ENCODE measurements at regions not wholly inside any gene's neighbourhood (a gene's known extent, or its start where the extent isn't known, plus 50 kb on each side); places are given as distances from the start of the nearest gene placed in this dataset.
"Not testable (repeated sequence)": the region's sequence is repeated elsewhere in the genome, so short reads cannot be mapped to it uniquely, and the experiment has no call there.

DNA sequence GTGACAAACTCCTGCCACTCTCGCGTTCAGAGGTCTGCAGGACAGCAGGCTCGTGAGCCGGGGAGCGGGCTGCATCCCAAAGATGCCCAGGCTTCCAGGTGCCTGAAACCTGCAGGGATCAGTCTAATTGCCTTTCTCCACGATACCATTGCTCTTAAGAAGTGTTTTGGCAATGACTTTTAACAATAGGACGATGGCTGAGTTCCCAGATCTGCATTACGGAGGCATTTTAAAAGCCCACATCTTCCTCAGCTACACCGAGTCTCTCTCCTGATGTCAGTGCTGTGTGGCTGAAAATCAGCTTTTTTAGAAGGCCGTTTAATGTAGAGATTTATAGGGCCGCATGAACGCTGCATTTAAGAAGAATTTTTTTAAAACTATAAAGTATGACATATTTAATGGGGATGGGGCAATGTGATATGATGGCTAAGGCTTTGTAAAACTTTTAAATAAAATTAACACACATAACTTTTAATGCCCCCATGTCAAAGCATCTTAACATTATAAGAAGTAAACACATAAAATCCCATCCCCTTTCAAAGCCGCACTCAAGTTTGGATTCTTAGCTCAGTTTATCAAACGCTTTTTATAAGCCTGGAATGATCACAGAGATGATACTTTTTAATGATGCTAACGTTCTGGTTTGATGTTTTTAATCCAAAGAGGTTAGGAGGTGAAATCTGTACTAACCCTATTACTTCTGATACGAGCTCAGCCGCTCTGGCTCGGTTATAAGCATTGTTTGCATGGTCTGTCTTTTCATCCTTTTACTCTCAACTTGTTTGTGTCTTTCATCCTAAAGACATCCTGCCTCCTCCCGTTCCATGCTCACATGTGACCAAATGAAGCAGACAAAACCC is 386.0 kb downstream of the SMOC2 start:
- DNase-seq (ENCODE audit: low read depth in 2 of 2) = no peak

DNA sequence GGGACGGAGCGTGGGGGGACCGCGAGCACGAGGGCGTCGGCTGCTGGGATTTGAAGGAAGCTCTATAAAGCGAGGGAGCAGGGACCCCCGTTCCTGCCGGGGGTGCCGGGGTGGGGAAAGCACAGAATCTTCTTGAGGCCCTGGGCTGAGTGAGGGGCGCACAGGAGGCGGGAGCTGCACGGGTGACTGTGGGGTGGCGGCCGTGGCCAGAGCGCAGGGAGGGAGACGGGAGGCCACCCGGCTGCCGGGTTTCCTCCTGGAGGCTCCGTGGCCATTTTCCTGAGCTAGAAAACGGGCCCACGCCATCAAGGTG is 385.1 kb downstream of the SMOC2 start:
- no peak for DNase-seq (ENCODE audit: low read depth in 2 of 2)

DNA sequence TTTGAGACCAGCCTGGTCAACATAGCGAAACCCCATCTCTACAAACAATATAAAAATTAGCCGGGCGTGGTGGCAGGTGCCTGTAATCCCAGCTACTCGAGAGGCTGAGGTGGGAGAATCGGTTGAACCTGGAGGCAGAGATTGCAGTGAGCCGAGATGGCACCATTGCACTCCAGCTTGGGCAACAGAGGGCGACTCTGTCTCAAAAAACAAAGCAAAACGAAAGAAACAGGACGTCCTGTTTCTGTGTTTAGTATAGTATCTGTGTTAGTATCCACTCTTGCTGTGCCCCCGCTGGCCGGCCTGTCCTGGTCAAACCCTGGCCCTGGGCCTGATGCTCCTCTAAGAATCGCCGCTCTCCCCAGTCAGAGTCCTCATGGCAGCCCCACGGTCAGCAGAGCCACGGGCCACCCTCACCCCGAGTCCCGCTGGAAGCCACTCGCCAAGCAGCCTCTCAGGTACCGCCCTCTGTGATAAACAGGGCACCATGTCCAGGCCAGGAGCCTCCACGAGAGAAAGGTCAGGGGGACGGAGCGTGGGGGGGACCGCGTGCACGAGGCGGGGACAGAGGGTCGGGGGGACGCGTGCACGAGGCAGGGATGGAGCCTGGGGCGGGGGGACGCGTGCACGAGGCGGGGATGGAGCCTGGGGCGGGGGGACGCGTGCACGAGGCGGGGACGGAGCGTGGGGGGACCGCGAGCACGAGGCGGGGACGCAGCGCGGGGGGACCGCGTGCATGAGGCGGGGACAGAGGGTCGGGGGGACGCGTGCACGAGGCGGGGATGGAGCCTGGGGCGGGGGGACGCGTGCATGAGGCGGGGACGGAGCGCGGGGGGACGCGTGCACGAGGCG is 384.5 kb downstream of the SMOC2 start:
- no peak for DNase-seq (ENCODE audit: low read depth in 2 of 2)

GRCh38 chr6:168823397-168824212 is 382.6 kb downstream of the SMOC2 start:
- DNase-seq (ENCODE audit: low read depth in 2 of 2) = no peak

DNA sequence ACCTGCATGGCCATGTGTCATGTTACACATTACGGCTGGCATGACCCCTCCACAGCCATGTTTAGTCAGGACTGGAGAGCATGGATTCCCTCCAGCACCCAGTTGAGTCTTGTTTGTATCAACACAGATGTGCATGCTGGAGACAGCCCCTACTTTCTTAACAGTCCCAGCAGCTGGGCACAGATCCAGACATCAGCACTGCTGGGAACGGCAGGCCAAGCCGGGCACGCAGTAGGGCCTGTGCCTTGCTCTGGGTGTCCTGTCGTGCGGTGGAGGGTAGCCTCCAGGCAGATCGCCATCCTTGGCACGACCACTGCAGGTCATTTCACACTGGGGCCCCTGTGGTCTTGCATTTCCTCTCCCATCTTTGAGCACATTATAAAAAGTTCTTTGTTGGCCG is 381.4 kb downstream of the SMOC2 start:
- DNase-seq (ENCODE audit: low read depth in 2 of 2) = no peak

DNA sequence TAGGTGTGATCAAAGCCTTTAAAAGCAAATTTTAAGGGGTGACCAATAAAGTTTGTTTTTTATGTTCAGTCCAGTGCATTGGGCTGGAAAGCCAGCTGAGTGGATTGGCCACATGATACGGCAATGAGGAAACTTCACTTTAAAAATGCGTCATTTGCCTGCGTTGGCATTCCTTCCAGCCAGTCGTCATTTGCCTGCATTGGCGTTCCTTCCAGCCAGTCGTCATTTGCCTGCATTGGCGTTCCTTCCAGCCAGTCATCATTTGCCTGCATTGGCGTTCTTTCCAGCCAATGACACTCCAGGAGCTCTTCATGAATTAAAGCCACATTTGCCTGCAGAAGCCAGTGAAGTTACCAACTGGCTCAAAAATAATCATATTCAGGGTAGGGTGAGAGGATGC is 378.6 kb downstream of the SMOC2 start:
- no peak for DNase-seq (ENCODE audit: low read depth in 2 of 2)

GRCh38 chr6:168817558-168818159 is 376.7 kb downstream of the SMOC2 start:
- no peak for DNase-seq (ENCODE audit: low read depth in 2 of 2)

GRCh38 chr6:168815229-168815628 is 374.2 kb downstream of the SMOC2 start:
- DNase-seq (ENCODE audit: low read depth in 2 of 2) = no peak

GRCh38 chr6:168808232-168808631 is 367.2 kb downstream of the SMOC2 start:
- DNase-seq (ENCODE audit: low read depth in 2 of 2) = no peak

DNA sequence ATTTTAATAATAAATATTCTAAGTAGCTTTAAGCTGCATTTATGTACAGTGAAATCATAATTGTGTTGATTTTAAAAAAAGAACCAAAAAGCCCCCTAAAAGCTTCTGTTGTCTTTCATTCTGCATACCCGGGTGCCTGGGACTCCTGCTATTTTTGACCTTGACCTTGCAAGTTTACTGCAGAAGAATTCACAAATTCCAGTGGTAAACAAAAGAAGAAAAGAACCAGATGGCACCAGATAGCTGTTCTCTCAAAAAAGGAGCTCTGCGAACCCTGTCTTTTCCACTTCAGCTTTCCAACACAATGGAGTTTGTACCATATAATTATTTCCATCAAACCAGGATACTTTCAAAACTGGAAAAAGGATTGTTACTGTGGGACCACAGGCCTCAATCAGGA is 363.3 kb downstream of the SMOC2 start:
- no peak for DNase-seq (ENCODE audit: low read depth in 2 of 2)

DNA sequence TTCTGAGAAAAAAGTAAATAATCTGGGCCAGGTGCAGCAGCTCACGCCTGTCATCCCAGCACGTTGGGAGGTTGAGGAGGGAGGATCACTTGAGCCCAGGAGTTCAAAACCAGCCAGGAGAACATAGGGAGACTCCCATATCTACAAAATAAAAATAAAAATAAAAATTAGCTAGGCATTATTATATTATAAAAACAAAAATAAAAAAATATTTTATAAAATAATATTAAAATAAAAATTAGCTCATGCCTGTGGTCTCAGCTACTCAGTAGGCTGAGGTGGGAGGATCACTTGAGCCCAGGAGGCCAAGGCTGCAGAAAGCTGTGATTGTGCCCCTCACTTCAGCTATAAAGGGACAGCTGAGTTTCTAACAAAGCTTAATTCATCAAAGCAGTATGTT is 362.9 kb downstream of the SMOC2 start:
- DNase-seq (ENCODE audit: low read depth in 2 of 2) = no peak

DNA sequence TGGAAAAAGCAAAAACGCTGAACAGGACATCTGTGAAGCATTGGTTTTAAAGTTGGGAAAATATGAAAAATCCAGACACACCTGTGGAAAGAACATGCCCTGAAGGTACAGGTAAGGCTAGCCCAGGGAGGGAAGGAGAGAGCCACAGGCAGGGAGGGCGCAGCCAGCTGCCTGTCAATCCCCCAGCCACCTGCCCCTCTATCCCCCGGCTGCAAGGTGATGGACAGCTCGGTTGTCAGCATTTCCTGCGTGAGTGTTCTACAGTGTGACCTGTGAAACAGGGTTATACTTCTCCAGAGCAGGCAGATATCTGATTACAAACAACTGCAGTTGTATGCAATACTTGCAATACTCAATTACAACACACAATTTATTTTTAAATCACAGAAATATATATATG is 358.1 kb downstream of the SMOC2 start:
- DNase-seq (ENCODE audit: low read depth in 2 of 2) = no peak

DNA sequence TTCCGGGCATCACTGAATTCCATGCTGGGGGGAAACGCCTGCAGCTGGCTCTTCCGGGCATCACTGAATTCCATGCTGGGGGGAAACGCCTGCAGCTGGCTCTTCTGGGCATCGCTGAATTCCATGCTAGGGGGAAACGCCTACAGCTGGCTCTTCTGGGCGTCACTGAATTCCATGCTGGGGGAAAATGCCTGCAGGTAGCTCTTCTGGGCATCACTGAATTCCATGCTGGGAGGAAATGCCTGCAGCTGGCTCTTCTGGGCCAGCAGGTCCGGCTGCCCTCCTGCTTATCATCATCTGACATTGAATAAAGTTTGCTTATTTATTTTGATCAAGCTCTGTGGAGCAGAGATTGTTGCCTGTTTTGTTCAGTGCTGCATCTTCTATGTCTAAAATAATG is 355.1 kb downstream of the SMOC2 start:
- no peak for DNase-seq (ENCODE audit: low read depth in 2 of 2)

DNA sequence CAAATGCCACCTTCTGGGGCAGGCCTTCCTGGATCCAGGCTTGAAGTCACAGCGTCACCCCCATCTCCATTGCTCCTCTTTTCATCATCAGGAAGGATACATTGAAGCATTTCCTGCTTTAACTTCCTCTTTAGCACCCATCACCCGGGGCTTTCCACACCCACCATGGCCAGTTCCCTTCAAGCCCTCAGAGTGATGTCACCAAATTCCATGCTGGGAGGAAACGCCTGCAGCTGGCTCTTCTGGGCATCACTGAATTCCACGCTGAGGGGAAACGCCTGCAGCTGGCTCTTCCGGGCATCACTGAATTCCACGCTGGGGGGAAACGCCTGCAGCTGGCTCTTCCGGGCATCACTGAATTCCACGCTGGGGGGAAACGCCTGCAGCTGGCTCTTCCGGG is 354.6 kb downstream of the SMOC2 start:
- not testable (repeated sequence) for DNase-seq (ENCODE audit: low read depth in 2 of 2)

DNA sequence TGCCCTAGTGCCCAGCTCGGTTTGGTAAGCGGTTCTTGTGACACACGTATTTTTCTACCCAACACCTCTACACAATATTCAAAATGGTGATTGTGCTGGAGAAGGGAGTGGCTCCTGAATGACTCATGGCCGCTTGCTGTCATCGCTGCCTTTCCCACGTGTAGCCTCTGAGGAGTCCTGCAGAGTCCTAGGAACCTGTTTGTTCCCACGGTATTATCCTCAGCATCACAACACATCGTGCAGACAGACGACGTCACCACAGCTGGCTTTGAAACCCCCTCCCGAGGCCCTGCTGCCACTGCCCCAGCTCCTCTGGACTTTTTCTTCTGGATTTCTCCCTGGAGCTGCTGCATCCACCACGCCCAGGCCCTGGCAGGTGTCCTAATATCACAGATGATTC is 353.5 kb downstream of the SMOC2 start:
- no peak for DNase-seq (ENCODE audit: low read depth in 2 of 2)

DNA sequence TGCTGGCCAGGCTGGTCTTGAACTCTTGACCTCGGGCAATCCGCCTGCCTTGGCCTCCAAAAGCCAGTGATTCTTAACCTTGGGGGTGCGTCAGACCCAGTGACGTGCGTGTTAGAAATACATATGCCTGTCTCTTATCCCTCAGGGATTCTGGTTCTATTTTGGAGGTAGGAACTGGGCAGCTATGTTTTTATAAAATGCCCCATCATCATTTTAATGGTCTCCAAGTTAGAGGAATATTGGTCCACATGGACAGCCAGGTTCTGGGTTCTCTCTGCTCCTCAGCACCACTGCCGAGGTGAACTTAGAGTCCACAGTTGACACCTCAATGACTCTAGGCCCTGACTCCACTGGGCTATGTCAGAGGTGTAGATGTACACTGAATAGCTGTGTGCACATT is 352.7 kb downstream of the SMOC2 start:
- DNase-seq (ENCODE audit: low read depth in 2 of 2) = no peak

DNA sequence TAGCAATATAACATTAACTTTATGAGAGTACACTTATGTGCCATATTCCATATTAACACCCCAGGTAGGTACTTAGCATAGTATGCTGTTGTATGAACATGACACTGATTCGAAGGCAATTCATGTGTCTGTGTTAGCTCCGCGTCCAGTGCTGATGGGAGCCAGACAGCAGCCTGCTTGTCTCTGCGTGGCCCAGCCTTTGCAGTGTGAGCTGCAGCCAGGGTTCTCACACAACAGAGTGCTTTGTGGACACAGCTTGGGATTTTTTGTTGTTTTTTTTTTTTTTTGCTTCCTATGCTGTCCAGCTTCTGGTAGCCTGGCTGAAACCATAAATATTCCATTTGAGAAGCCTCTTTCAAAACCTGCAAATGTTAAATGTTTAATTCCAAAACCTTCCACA is 350.9 kb downstream of the SMOC2 start:
- no peak for DNase-seq (ENCODE audit: low read depth in 2 of 2)

GRCh38 chr6:168789699-168790098 is 348.7 kb downstream of the SMOC2 start:
- DNase-seq (ENCODE audit: low read depth in 2 of 2) = no peak

- DNase-seq (ENCODE audit: low read depth in 2 of 2) = no peak
These were observed 344.9 kb downstream of the SMOC2 start for GRCh38 chr6:168785720-168786511.

DNA sequence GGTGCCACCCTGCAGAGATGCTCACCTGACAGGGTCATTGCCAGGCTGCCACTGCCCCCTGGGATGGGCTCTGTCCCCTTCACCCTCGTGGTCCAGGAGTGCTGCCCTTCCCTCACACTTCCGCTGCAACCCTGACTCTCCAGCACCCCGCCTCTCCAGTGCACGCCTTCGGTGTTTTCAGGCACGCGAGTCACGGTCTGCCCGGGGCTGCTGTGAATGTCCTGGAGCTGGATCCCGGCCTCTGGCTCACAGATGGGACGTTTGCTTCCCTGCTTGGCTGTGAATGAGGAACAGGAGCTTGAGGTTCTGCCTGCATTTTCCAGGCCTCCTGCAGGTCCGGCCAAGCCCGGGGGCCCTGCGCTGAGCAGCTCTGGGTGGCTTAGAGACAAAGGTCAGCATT is 343.4 kb downstream of the SMOC2 start:
- DNase-seq (ENCODE audit: low read depth in 2 of 2) = no peak

GRCh38 chr6:168783720-168784119 is 342.7 kb downstream of the SMOC2 start:
- DNase-seq (ENCODE audit: low read depth in 2 of 2) = no peak

All from stimulated activated CD4-positive, alpha-beta T cell treated with anti-CD3 and anti-CD28 coated beads, Interleukin-1b, Interleukin-23, amount 100 ng/mL, for 4 hours (primary cell).